Neural progenitor cell (in vitro differentiated cells): ENCODE measurements at regions not wholly inside any gene's neighbourhood (a gene's known extent, or its start where the extent isn't known, plus 50 kb on each side); places are given as distances from the start of the nearest gene placed in this dataset.

ENCODE experiments used
- DNase-seq: peaks from one replicate; pipeline ENCODE4 v3.0.0-alpha.2; 2016; ENCODE audit warnings: low spot score
- H2AFZ ChIP-seq: fragments of 200-600 bp; sonication (generic); replicated peaks from 2 replicates; pipeline ENCODE4 v1.6.1; 2016; ENCODE audit warnings: antibody characterized with exemption
- H3F3A ChIP-seq: fragments of 200-600 bp; sonication (generic); 2 replicates; pipeline ENCODE4 v1.6.1; 2016; ENCODE audit warnings: antibody characterized with exemption, low read depth
- H3K27ac ChIP-seq: fragments of 200-600 bp; sonication (generic); 2 replicates; pipeline ENCODE4 v1.5.1; 2016; ENCODE audit warnings: mild to moderate bottlenecking
- H3K27me3 ChIP-seq: fragments of 200-600 bp; sonication (generic); 2 replicates; pipeline ENCODE4 v1.6.1; 2016; ENCODE audit warnings: mild to moderate bottlenecking, moderate library complexity
- H3K36me3 ChIP-seq: fragments of 200-600 bp; sonication (generic); 2 replicates; pipeline ENCODE4 v1.5.1; 2016
- H3K4me1 ChIP-seq: fragments of 200-600 bp; sonication (generic); 2 replicates; pipeline ENCODE4 v1.6.1; 2016; ENCODE audit warnings: mixed run types
- H3K4me2 ChIP-seq: fragments of 200-600 bp; sonication (generic); 2 replicates; pipeline ENCODE4 v1.6.1; 2016
- H3K4me3 ChIP-seq: fragments of 200-600 bp; sonication (generic); 2 replicates; pipeline ENCODE4 v1.5.1; 2016
- H3K79me2 ChIP-seq: fragments of 200-600 bp; sonication (generic); 2 replicates; pipeline ENCODE4 v1.6.1; 2016; ENCODE audit warnings: low read depth
- H3K9ac ChIP-seq: fragments of 200-600 bp; sonication (generic); 2 replicates; pipeline ENCODE4 v1.6.1; 2016
- H3K9me3 ChIP-seq: fragments of 200-600 bp; sonication (generic); 2 replicates; pipeline ENCODE4 v1.5.1; 2016; ENCODE audit warnings: low read depth
- H4K20me1 ChIP-seq: fragments of 200-600 bp; sonication (generic); 2 replicates; pipeline ENCODE4 v1.6.1; 2016; ENCODE audit warnings: low read depth
- H3K27ac Mint-ChIP-seq: 3 replicates; pipeline ENCODE4 v1.8.0; 2021; ENCODE audit warnings: mixed read lengths
- H3K27me3 Mint-ChIP-seq: 2 replicates; pipeline ENCODE4 v1.8.0; 2022; ENCODE audit warnings: low read depth, mild to moderate bottlenecking, inconsistent platforms, moderate library complexity, mixed read lengths; ENCODE audit not compliant: insufficient read depth
- H3K36me3 Mint-ChIP-seq: 3 replicates; pipeline ENCODE4 v1.8.0; 2021; ENCODE audit warnings: mixed read lengths
- H3K4me1 Mint-ChIP-seq: 3 replicates; pipeline ENCODE4 v1.8.0; 2021; ENCODE audit warnings: mixed read lengths
- H3K4me3 Mint-ChIP-seq: 3 replicates; pipeline ENCODE4 v1.8.0; 2021; ENCODE audit warnings: mild to moderate bottlenecking, moderate library complexity, mixed read lengths
- H3K9me3 Mint-ChIP-seq: 3 replicates; pipeline ENCODE4 v1.8.0; 2020; ENCODE audit warnings: mixed read lengths
- CTCF ChIP-seq: fragments of 200-600 bp; sonication (generic); IDR thresholded peaks from 2 replicates; pipeline ENCODE4 v1.5.1; 2017; ENCODE audit warnings: antibody characterized with exemption, mild to moderate bottlenecking
- EZH2 ChIP-seq: fragments of 200-600 bp; sonication (generic); IDR thresholded peaks from 2 replicates; pipeline ENCODE4 v1.6.1; 2017; ENCODE audit warnings: antibody characterized with exemption, mild to moderate bottlenecking, moderate library complexity
- EZH2phosphoT487 ChIP-seq: fragments of 200-600 bp; sonication (generic); IDR thresholded peaks from 2 replicates; pipeline ENCODE4 v1.6.1; 2017; ENCODE audit warnings: antibody characterized with exemption

GRCh38 chr2:53173698-53174455, 593.7 kb upstream of the CHAC2 start:
- Histone ChIP-seq H2AFZ (no peak overlapping the region), H3K4me2 (no peak overlapping the region), H3K4me1 (no peaks in the 10 kb centered on the region), H3K4me3 (no peak overlapping the region), H3K9ac (no peak overlapping the region), H3K79me2 (no peaks in the 10 kb centered on the region), H3K27me3 (no peaks in the 10 kb centered on the region), H3K36me3 (no peaks in the 10 kb centered on the region), H3K27ac (no peak overlapping the region), H3K9me3 (no peaks in the 10 kb centered on the region), H3F3A (no peaks in the 10 kb centered on the region), H4K20me1 (no peaks in the 10 kb centered on the region)
- Mint-ChIP-seq H3K27me3 (no peaks in the 10 kb centered on the region), H3K27ac (no peak overlapping the region), H3K36me3 (no peaks in the 10 kb centered on the region), H3K4me3 (no peak overlapping the region), H3K9me3 (no peaks in the 10 kb centered on the region), H3K4me1 (no peaks in the 10 kb centered on the region)
- no peak for TF ChIP-seq EZH2phosphoT487
- TF ChIP-seq EZH2, result no peak
- no peak for TF ChIP-seq CTCF
- DNase-seq, result no peak

DNA sequence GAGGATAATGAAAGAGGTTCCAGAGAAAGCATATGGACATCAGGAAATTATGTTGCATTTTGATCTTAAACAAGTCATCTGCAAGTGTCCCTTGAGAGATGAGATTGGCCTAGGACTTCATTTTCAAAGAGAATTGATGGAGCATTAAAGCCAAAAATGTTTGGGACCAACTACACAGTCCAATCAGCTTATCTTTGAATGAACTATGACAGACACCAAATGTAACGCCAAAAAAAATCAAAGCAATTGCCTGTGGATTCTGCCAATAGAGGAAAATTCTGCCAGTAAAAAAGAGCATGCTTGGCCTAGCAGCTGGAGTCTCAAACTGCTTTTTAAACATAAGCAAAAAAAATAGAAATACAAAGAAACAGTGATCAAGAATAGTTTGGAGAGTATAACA, 594.5 kb upstream of the CHAC2 start:
- no peak overlapping the region for H3K27ac ChIP-seq
- H3K4me2 ChIP-seq, result no peak overlapping the region
- Mint-ChIP-seq H3K9me3 (no peaks in the 10 kb centered on the region), H3K27ac (no peak overlapping the region), H3K27me3 (no peaks in the 10 kb centered on the region), H3K4me1 (no peaks in the 10 kb centered on the region), H3K4me3 (no peak overlapping the region), H3K36me3 (no peaks in the 10 kb centered on the region)
- no peak for DNase-seq
- no peaks in the 10 kb centered on the region for H3K9me3 ChIP-seq
- H3K79me2 ChIP-seq, result no peaks in the 10 kb centered on the region
- no peaks in the 10 kb centered on the region for H3K27me3 ChIP-seq
- no peak overlapping the region for H2AFZ ChIP-seq
- no peaks in the 10 kb centered on the region for H3F3A ChIP-seq
- TF ChIP-seq EZH2 (no peak), CTCF (no peak), EZH2phosphoT487 (no peak)
- no peaks in the 10 kb centered on the region for H3K36me3 ChIP-seq
- H3K9ac ChIP-seq, result no peak overlapping the region
- H3K4me3 ChIP-seq, result no peak overlapping the region
- H3K4me1 ChIP-seq, result no peaks in the 10 kb centered on the region
- H4K20me1 ChIP-seq, result no peaks in the 10 kb centered on the region

GRCh38 chr2:53170466-53170865, 597.1 kb upstream of the CHAC2 start:
- no peaks in the 10 kb centered on the region for H3K4me1 ChIP-seq
- H3K27me3 ChIP-seq, result no peaks in the 10 kb centered on the region
- no peak overlapping the region for H3K9ac ChIP-seq
- no peaks in the 10 kb centered on the region for H3K79me2 ChIP-seq
- Mint-ChIP-seq H3K4me1 (no peaks in the 10 kb centered on the region), H3K4me3 (no peak overlapping the region), H3K36me3 (no peaks in the 10 kb centered on the region), H3K27me3 (no peaks in the 10 kb centered on the region), H3K27ac (no peak overlapping the region), H3K9me3 (no peaks in the 10 kb centered on the region)
- H3K4me2 ChIP-seq, result no peak overlapping the region
- no peaks in the 10 kb centered on the region for H3K36me3 ChIP-seq
- DNase-seq, result no peak
- no peaks in the 10 kb centered on the region for H3K9me3 ChIP-seq
- no peak for TF ChIP-seq CTCF
- no peak for TF ChIP-seq EZH2
- no peak for TF ChIP-seq EZH2phosphoT487
- H2AFZ ChIP-seq, result no peak overlapping the region
- no peaks in the 10 kb centered on the region for H4K20me1 ChIP-seq
- no peak overlapping the region for H3K27ac ChIP-seq
- no peaks in the 10 kb centered on the region for H3F3A ChIP-seq
- H3K4me3 ChIP-seq, result no peak overlapping the region
